GM13977 (cell line): ENCODE measurements at regions not wholly inside any gene's neighbourhood (a gene's known extent, or its start where the extent isn't known, plus 50 kb on each side); places are given as distances from the start of the nearest gene placed in this dataset.

Experiments
- DNase-seq: peaks from one replicate; pipeline ENCODE4 v3.0.0; 2012; ENCODE audit warnings: low spot score
- CTCF ChIP-seq: IDR thresholded peaks from 2 replicates; pipeline ENCODE4 v1.5.1; 2012; ENCODE audit warnings: mild to moderate bottlenecking, control low read depth; ENCODE audit not compliant: insufficient read depth; ENCODE audit errors: extremely low read depth, missing control alignments
- in situ Hi-C: fragments of 300-500 bp; cut with MboI; formaldehyde crosslinking; loops from one replicate; pipeline ENCODE4 v1.12.0; 2022; ENCODE audit warnings: low sequenced_read_pairs, low pct_unique_long_range_greater_than_20kb, mixed read lengths, inconsistent platforms; ENCODE audit not compliant: unreplicated experiment

GRCh38 chr3:194224471-194225417 is 88.8 kb downstream of the HES1 start:
- DNase-seq, result no peak
- in situ Hi-C loops, result no loop called here
- no peak for TF ChIP-seq CTCF

- no peak for DNase-seq
- no peak for TF ChIP-seq CTCF
- in situ Hi-C loops, result no loop called here
These were observed 89.5 kb downstream of the HES1 start for GRCh38 chr3:194225418-194225812.

GRCh38 chr3:194225988-194226663 is 90.2 kb downstream of the HES1 start:
- TF ChIP-seq CTCF, result no peak
- DNase-seq, result no peak
- in situ Hi-C loops, result no loop called here

- in situ Hi-C loops, result no loop called here
- DNase-seq, result no peak
- TF ChIP-seq CTCF, result no peak
These were observed 96.2 kb downstream of the HES1 start for GRCh38 chr3:194231929-194232832.

GRCh38 chr3:194233150-194233549 is 97.2 kb downstream of the HES1 start:
- no peak for TF ChIP-seq CTCF
- in situ Hi-C loops, result no loop called here
- no peak for DNase-seq

- in situ Hi-C loops, result no loop called here
- no peak for DNase-seq
- TF ChIP-seq CTCF, result no peak
These were observed 99.2 kb downstream of the HES1 start for GRCh38 chr3:194235160-194235559.
